ENCODE measurements at regions not wholly inside any gene's neighbourhood (a gene's known extent, or its start where the extent isn't known, plus 50 kb on each side); places are given as distances from the start of the nearest gene placed in this dataset.

- intact Hi-C loops (cut with DNase I): no loop called here
- WGBS, 2 donors: 75 to 80% methylated on average over 4 of the region's 4 CpGs
- no peak for DNase-seq
Measured at GRCh38 chr2:41409328-41409727, 638.5 kb upstream of the PKDCC start.

GRCh38 chr2:41410011-41410410 is 637.8 kb upstream of the PKDCC start:
- intact Hi-C loops (cut with DNase I): loop anchor here (10.0 kb wide), 1 partner anchor 285 kb away; no protein-coding TSS in a partner anchor
- 81 to 89% methylated on average over 3 of the region's 3 CpGs for WGBS, 2 donors

More at GRCh38 chr2:41409328-41409727, 638.5 kb upstream of the PKDCC start:
- Histone ChIP-seq H3K4me3 (no peak overlapping the region), H3K4me1 (peaks cover 0 to 7% (median 0%) of the 10 kb centered on the region in 4 donors), H3K27ac (no peak overlapping the region), H3K9me3 (no peaks in the 10 kb centered on the region), H3K27me3 (no peaks in the 10 kb centered on the region), H3K36me3 (no peaks in the 10 kb centered on the region)
- TF ChIP-seq, protein P1, sequence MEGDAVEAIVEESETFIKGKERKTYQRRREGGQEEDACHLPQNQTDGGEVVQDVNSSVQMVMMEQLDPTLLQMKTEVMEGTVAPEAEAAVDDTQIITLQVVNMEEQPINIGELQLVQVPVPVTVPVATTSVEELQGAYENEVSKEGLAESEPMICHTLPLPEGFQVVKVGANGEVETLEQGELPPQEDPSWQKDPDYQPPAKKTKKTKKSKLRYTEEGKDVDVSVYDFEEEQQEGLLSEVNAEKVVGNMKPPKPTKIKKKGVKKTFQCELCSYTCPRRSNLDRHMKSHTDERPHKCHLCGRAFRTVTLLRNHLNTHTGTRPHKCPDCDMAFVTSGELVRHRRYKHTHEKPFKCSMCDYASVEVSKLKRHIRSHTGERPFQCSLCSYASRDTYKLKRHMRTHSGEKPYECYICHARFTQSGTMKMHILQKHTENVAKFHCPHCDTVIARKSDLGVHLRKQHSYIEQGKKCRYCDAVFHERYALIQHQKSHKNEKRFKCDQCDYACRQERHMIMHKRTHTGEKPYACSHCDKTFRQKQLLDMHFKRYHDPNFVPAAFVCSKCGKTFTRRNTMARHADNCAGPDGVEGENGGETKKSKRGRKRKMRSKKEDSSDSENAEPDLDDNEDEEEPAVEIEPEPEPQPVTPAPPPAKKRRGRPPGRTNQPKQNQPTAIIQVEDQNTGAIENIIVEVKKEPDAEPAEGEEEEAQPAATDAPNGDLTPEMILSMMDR (IDR thresholded peaks at IDR 0.05): no peak
- TF ChIP-seq POLR2AphosphoS5 (IDR thresholded peaks at IDR 0.05): no peak
- no peak for TF ChIP-seq POLR2A (IDR thresholded peaks at IDR 0.05)
- no peak for TF ChIP-seq EP300 (IDR thresholded peaks at IDR 0.05)

DNA sequence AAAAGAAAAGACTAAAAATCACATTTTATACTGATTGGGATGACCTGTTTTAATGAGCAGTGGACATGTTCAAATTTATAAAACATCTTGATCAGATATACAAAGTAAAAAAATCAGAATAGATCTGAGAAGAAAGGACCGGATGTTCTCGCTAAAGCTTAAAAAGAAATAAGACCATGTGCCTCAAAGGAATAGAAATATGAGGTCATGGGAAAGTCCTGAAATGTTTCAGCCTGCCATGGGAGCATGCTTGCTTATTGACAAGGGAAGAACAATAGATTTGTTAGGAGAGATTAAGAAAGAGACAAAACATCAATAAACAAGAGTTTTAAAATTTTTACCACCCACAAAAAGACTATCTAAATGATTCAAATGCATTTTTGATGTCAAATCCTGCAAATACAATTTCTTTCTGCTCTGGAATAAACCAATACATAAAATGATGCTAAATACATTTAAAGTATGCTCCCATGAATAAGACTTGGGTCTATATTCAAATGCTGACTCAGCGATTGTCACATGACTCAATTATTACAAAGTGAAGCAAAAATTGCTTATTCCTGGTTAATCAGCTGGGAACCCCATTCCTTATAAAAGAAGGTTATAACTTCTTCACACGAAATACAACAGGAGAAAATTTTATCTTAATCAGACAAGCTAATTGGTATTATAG is 633.9 kb upstream of the PKDCC start:
- Histone ChIP-seq H3K9me3 (no peaks in the 10 kb centered on the region), H3K4me1 (no peaks in the 10 kb centered on the region), H3K36me3 (no peaks in the 10 kb centered on the region), H3K4me3 (no peak overlapping the region), H3K27me3 (no peaks in the 10 kb centered on the region), H3K27ac (no peak overlapping the region)
- 60 to 65% methylated on average over 4 of the region's 4 CpGs for WGBS, 2 donors
- no peak for TF ChIP-seq EP300 (IDR thresholded peaks at IDR 0.05)
- intact Hi-C loops (cut with DNase I): loop anchor here (10.0 kb wide), 1 partner anchor 281 kb away; no protein-coding TSS in a partner anchor
- no peak for DNase-seq

More at GRCh38 chr2:41410011-41410410, 637.8 kb upstream of the PKDCC start:
- TF ChIP-seq POLR2A (IDR thresholded peaks at IDR 0.05) (no peak), POLR2AphosphoS5 (IDR thresholded peaks at IDR 0.05) (no peak), EP300 (IDR thresholded peaks at IDR 0.05) (no peak)
- TF ChIP-seq, protein P1 (IDR thresholded peaks at IDR 0.05): no peak
- no peaks in the 10 kb centered on the region for H3K27me3 ChIP-seq
- H3K4me1 ChIP-seq: peaks cover 0 to 7% (median 0%) of the 10 kb centered on the region in 4 donors
- H3K4me3 ChIP-seq: no peak overlapping the region
- H3K27ac ChIP-seq: no peak overlapping the region
- no peaks in the 10 kb centered on the region for H3K36me3 ChIP-seq
- DNase-seq: no peak
- H3K9me3 ChIP-seq: no peaks in the 10 kb centered on the region

- Histone ChIP-seq H3K4me1 (peaks cover 0 to under 1% (median under 1%) of the 10 kb centered on the region in 4 donors), H3K27ac (no peak overlapping the region), H3K27me3 (no peaks in the 10 kb centered on the region), H3K36me3 (no peaks in the 10 kb centered on the region), H3K4me3 (no peak overlapping the region), H3K9me3 (no peaks in the 10 kb centered on the region)
- 54 to 60% methylated on average over 5 of the region's 5 CpGs for WGBS, 2 donors
- TF ChIP-seq, protein P1 (IDR thresholded peaks at IDR 0.05): peak in 1 of 4 experiments; percentile 30
- TF ChIP-seq POLR2AphosphoS5 (IDR thresholded peaks at IDR 0.05) (no peak), POLR2A (IDR thresholded peaks at IDR 0.05) (no peak)
- DNase-seq: no peak
- intact Hi-C loops (cut with DNase I): loop anchor here (10.0 kb wide), 1 partner anchor 280 kb away; no protein-coding TSS in a partner anchor
Measured at GRCh38 chr2:41414486-41415230, 633.2 kb upstream of the PKDCC start.

- H3K4me1 ChIP-seq: peaks cover 0 to 17% (median 13%) of the 10 kb centered on the region in 4 donors
- no peak for DNase-seq
- no peak overlapping the region for H3K27ac ChIP-seq
- no peak for TF ChIP-seq POLR2AphosphoS5 (IDR thresholded peaks at IDR 0.05)
- TF ChIP-seq, protein P1 (IDR thresholded peaks at IDR 0.05): no peak
- TF ChIP-seq EP300 (IDR thresholded peaks at IDR 0.05): no peak
- TF ChIP-seq POLR2A (IDR thresholded peaks at IDR 0.05): no peak
- H3K27me3 ChIP-seq: no peaks in the 10 kb centered on the region
- intact Hi-C loops (cut with DNase I): loop anchor here (10.0 kb wide), 1 partner anchor 277 kb away; no protein-coding TSS in a partner anchor
- H3K36me3 ChIP-seq: no peaks in the 10 kb centered on the region
- H3K9me3 ChIP-seq: no peaks in the 10 kb centered on the region
- WGBS, 2 donors: 48 to 71% methylated on average over 1 of the region's 1 CpG
- H3K4me3 ChIP-seq: no peak overlapping the region
Measured at GRCh38 chr2:41417511-41417910, 630.3 kb upstream of the PKDCC start.

Data from sigmoid colon (tissue), 6 donors.